ENCODE measurements at regions not wholly inside any gene's neighbourhood (a gene's known extent, or its start where the extent isn't known, plus 50 kb on each side); places are given as distances from the start of the nearest gene placed in this dataset.

DNA sequence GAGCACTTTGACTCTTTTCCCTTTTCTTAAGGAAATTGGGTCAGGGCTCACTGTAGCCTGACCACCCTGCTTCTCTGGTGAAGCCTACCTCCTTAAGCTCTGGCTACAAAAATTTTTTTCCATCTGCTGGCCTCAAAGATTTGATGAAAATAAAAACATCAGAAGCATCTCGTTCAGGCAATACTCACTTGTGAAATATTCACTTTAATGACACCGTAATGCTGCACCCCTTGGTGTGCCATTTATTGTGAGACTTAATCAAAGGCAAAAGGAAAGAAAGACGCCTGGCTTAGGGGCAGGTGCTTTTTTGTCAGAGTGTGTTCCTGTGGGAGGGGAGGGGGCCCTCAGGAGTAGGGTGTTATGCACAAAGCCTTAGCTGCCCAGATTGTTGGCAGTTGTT lies 155.0 kb upstream of the TMPO start:
- no peak for ATAC-seq (ENCODE audit: insufficient read depth, low FRiP score)
- TF ChIP-seq, protein P1, sequence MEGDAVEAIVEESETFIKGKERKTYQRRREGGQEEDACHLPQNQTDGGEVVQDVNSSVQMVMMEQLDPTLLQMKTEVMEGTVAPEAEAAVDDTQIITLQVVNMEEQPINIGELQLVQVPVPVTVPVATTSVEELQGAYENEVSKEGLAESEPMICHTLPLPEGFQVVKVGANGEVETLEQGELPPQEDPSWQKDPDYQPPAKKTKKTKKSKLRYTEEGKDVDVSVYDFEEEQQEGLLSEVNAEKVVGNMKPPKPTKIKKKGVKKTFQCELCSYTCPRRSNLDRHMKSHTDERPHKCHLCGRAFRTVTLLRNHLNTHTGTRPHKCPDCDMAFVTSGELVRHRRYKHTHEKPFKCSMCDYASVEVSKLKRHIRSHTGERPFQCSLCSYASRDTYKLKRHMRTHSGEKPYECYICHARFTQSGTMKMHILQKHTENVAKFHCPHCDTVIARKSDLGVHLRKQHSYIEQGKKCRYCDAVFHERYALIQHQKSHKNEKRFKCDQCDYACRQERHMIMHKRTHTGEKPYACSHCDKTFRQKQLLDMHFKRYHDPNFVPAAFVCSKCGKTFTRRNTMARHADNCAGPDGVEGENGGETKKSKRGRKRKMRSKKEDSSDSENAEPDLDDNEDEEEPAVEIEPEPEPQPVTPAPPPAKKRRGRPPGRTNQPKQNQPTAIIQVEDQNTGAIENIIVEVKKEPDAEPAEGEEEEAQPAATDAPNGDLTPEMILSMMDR (IDR thresholded peaks at IDR 0.05; ENCODE audit: control extremely low read depth, extremely low read depth), result no peak
- Histone ChIP-seq H3K36me3 (ENCODE audit: control insufficient read depth in 4 of 4, insufficient read depth in 4 of 4, low read length in 4 of 4) (no peaks in the 10 kb centered on the region), H3K4me1 (ENCODE audit: control insufficient read depth in 5 of 5, insufficient read depth in 5 of 5, low read length in 5 of 5) (no peaks in the 10 kb centered on the region), H3K27me3 (ENCODE audit: control insufficient read depth in 3 of 3, insufficient read depth in 3 of 3, low read length in 2 of 3) (peaks cover 0 to 4% (median 0%) of the 10 kb centered on the region in 3 donors), H3K9me3 (ENCODE audit: control insufficient read depth in 4 of 4, insufficient read depth in 3 of 4, low read length in 3 of 4) (peaks cover 0 to 5% (median 0%) of the 10 kb centered on the region in 4 donors), H3K4me3 (no peak overlapping the region), H3K27ac (ENCODE audit: low read depth in 1 of 2, low read length in 1 of 2) (no peak overlapping the region), H3K9ac (ENCODE audit: insufficient read depth in 1 of 2, low read length in 2 of 2) (no peak overlapping the region)
- 72 to 80% methylated on average over 3 of the region's 3 CpGs for WGBS, 2 donors
- DNase-seq, result no peak

- H3K4me1 ChIP-seq (ENCODE audit: control insufficient read depth in 5 of 5, insufficient read depth in 5 of 5, low read length in 5 of 5), result peaks cover 0 to 23% (median 0%) of the 10 kb centered on the region in 5 donors
- WGBS, 2 donors, result 57 to 70% methylated on average over 4 of the region's 4 CpGs
- no peaks in the 10 kb centered on the region for H3K27me3 ChIP-seq (ENCODE audit: control insufficient read depth in 3 of 3, insufficient read depth in 3 of 3, low read length in 2 of 3)
- H3K27ac ChIP-seq (ENCODE audit: low read depth in 1 of 2, low read length in 1 of 2), result no peak overlapping the region
- TF ChIP-seq, protein P1 (IDR thresholded peaks at IDR 0.05; ENCODE audit: control extremely low read depth, extremely low read depth), result no peak
- H3K9ac ChIP-seq (ENCODE audit: insufficient read depth in 1 of 2, low read length in 2 of 2), result no peak overlapping the region
- no peak overlapping the region for H3K4me3 ChIP-seq
- H3K36me3 ChIP-seq (ENCODE audit: control insufficient read depth in 4 of 4, insufficient read depth in 4 of 4, low read length in 4 of 4), result no peaks in the 10 kb centered on the region
- H3K9me3 ChIP-seq (ENCODE audit: control insufficient read depth in 4 of 4, insufficient read depth in 3 of 4, low read length in 3 of 4), result no peaks in the 10 kb centered on the region
- ATAC-seq (ENCODE audit: insufficient read depth, low FRiP score), result no peak
- DNase-seq, result peak; percentile 38 to 75 (median 72)
Observed at GRCh38 chr12:98369581-98369980, 145.8 kb upstream of the TMPO start.

- H3K27me3 ChIP-seq (ENCODE audit: control insufficient read depth in 3 of 3, insufficient read depth in 3 of 3, low read length in 2 of 3), result no peaks in the 10 kb centered on the region
- H3K9me3 ChIP-seq (ENCODE audit: control insufficient read depth in 4 of 4, insufficient read depth in 3 of 4, low read length in 3 of 4), result peaks cover 0 to 2% (median 0%) of the 10 kb centered on the region in 4 donors
- ATAC-seq (ENCODE audit: insufficient read depth, low FRiP score) (no peak), DNase-seq (no peak)
- 87 to 93% methylated on average over 1 of the region's 1 CpG for WGBS, 2 donors
- no peak overlapping the region for H3K4me3 ChIP-seq
- H3K9ac ChIP-seq (ENCODE audit: insufficient read depth in 1 of 2, low read length in 2 of 2), result no peak overlapping the region
- TF ChIP-seq, protein P1 (IDR thresholded peaks at IDR 0.05; ENCODE audit: control extremely low read depth, extremely low read depth), result no peak
- no peaks in the 10 kb centered on the region for H3K36me3 ChIP-seq (ENCODE audit: control insufficient read depth in 4 of 4, insufficient read depth in 4 of 4, low read length in 4 of 4)
- peaks cover 0 to 25% (median 0%) of the 10 kb centered on the region in 5 donors for H3K4me1 ChIP-seq (ENCODE audit: control insufficient read depth in 5 of 5, insufficient read depth in 5 of 5, low read length in 5 of 5)
- no peak overlapping the region for H3K27ac ChIP-seq (ENCODE audit: low read depth in 1 of 2, low read length in 1 of 2)
Observed at GRCh38 chr12:98370976-98371375, 144.4 kb upstream of the TMPO start.

- no peak overlapping the region for H3K27ac ChIP-seq (ENCODE audit: low read depth in 1 of 2, low read length in 1 of 2)
- WGBS, 2 donors, result 37 to 49% methylated on average over 3 of the region's 3 CpGs
- DNase-seq (no peak), ATAC-seq (ENCODE audit: insufficient read depth, low FRiP score) (no peak)
- TF ChIP-seq, protein P1 (IDR thresholded peaks at IDR 0.05; ENCODE audit: control extremely low read depth, extremely low read depth), result no peak
- no peaks in the 10 kb centered on the region for H3K27me3 ChIP-seq (ENCODE audit: control insufficient read depth in 3 of 3, insufficient read depth in 3 of 3, low read length in 2 of 3)
- peaks cover 0 to 2% (median 0%) of the 10 kb centered on the region in 4 donors for H3K9me3 ChIP-seq (ENCODE audit: control insufficient read depth in 4 of 4, insufficient read depth in 3 of 4, low read length in 3 of 4)
- H3K4me1 ChIP-seq (ENCODE audit: control insufficient read depth in 5 of 5, insufficient read depth in 5 of 5, low read length in 5 of 5), result peaks cover 0 to 29% (median 0%) of the 10 kb centered on the region in 5 donors
- no peak overlapping the region for H3K4me3 ChIP-seq
- no peak overlapping the region for H3K9ac ChIP-seq (ENCODE audit: insufficient read depth in 1 of 2, low read length in 2 of 2)
- H3K36me3 ChIP-seq (ENCODE audit: control insufficient read depth in 4 of 4, insufficient read depth in 4 of 4, low read length in 4 of 4), result no peaks in the 10 kb centered on the region
Observed at GRCh38 chr12:98371419-98371818, 144.0 kb upstream of the TMPO start.
